Erythroblast (primary cell): ENCODE measurements at regions not wholly inside any gene's neighbourhood (a gene's known extent, or its start where the extent isn't known, plus 50 kb on each side); places are given as distances from the start of the nearest gene placed in this dataset.
A peak's percentile ranks its signal among the peaks of the same experiment; 100 is the strongest.

Experiments
- DNase-seq, 2 experiments: peaks; one replicate each; lab custom pipeline; 2025; lab: John Stamatoyannopoulos, UW
- GATA1 ChIP-seq: IDR thresholded peaks from 2 replicates; pipeline ENCODE4 v1.6.1; 2011; ENCODE audit warnings: low read depth, mild to moderate bottlenecking, control low read depth, low read length, moderate library complexity
- POLR2A ChIP-seq: IDR thresholded peaks from 2 replicates; pipeline ENCODE4 v1.6.1; 2011; ENCODE audit warnings: mild to moderate bottlenecking, low read length

GRCh38 chr17:70863436-70864248 is 694.3 kb downstream of the KCNJ2 start:
- TF ChIP-seq POLR2A = no peak
- TF ChIP-seq GATA1 = no peak
- peak in 1 of 2 experiments; percentile 0 for DNase-seq

GRCh38 chr17:70865993-70866804 is 696.9 kb downstream of the KCNJ2 start:
- TF ChIP-seq POLR2A (no peak), GATA1 (no peak)
- no peak for DNase-seq

- TF ChIP-seq POLR2A (no peak), GATA1 (no peak)
- no peak for DNase-seq
These were observed 698.8 kb downstream of the KCNJ2 start for GRCh38 chr17:70868149-70868548.

GRCh38 chr17:70869402-70870085 is 700.2 kb downstream of the KCNJ2 start:
- DNase-seq = no peak
- TF ChIP-seq POLR2A (no peak), GATA1 (no peak)

GRCh38 chr17:70871180-70871818 is 702.0 kb downstream of the KCNJ2 start:
- no peak for TF ChIP-seq GATA1
- no peak for TF ChIP-seq POLR2A
- DNase-seq = no peak

GRCh38 chr17:70872103-70872502 is 702.8 kb downstream of the KCNJ2 start:
- TF ChIP-seq POLR2A = no peak
- TF ChIP-seq GATA1 = no peak
- no peak for DNase-seq

GRCh38 chr17:70875729-70876310 is 706.5 kb downstream of the KCNJ2 start:
- peak; percentile 41 to 78 for DNase-seq
- TF ChIP-seq GATA1 = no peak
- no peak for TF ChIP-seq POLR2A

- DNase-seq = no peak
- TF ChIP-seq GATA1 = no peak
- no peak for TF ChIP-seq POLR2A
These were observed 709.5 kb downstream of the KCNJ2 start for GRCh38 chr17:70878879-70879278.

- TF ChIP-seq GATA1 (no peak), POLR2A (no peak)
- no peak for DNase-seq
These were observed 710.1 kb downstream of the KCNJ2 start for GRCh38 chr17:70879401-70879800.

GRCh38 chr17:70881093-70881492 is 711.8 kb downstream of the KCNJ2 start:
- DNase-seq = no peak
- no peak for TF ChIP-seq GATA1
- no peak for TF ChIP-seq POLR2A

GRCh38 chr17:70882504-70882903 is 713.2 kb downstream of the KCNJ2 start:
- no peak for DNase-seq
- no peak for TF ChIP-seq POLR2A
- no peak for TF ChIP-seq GATA1

- TF ChIP-seq POLR2A (no peak), GATA1 (no peak)
- no peak for DNase-seq
These were observed 717.3 kb downstream of the KCNJ2 start for GRCh38 chr17:70886648-70887047.

- no peak for TF ChIP-seq GATA1
- TF ChIP-seq POLR2A = no peak
- DNase-seq = no peak
These were observed 719.0 kb downstream of the KCNJ2 start for GRCh38 chr17:70888324-70888723.
